ENCODE measurements at regions not wholly inside any gene's neighbourhood (a gene's known extent, or its start where the extent isn't known, plus 50 kb on each side); places are given as distances from the start of the nearest gene placed in this dataset.
"Not testable (repeated sequence)": the region's sequence is repeated elsewhere in the genome, so short reads cannot be mapped to it uniquely, and the experiment has no call there.

DNA sequence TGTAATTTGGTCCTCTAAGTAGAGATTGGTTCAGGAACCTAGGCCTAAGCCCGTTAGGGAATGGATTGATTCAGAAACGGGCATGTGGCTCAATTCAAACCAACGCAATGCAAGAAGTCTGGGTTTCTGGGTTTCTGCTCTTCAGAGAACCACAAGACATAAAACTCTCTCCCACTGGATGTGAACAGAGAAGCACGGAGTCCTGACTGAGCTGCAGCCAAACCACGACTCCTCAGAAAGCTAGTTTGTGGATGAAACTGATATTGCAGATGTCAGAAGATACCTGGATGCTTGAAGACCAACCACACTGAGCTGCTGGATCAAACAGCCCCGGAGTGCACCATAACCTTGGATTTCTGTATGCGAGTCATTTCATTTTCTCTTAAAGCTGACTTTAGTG lies 50.0 kb downstream of the SOD2 start:
- no peaks in the 10 kb centered on the region for H3K9me3 Mint-ChIP-seq (ENCODE audit: insufficient read depth)
- H3K4me1 Mint-ChIP-seq (ENCODE audit: low read depth): peaks cover 1% of the 10 kb centered on the region
- no peaks in the 10 kb centered on the region for H3K27me3 Mint-ChIP-seq (ENCODE audit: low read depth)
- H3K36me3 Mint-ChIP-seq (ENCODE audit: low read depth): no peaks in the 10 kb centered on the region
- H3K27ac Mint-ChIP-seq: no peak overlapping the region
- H3K4me3 Mint-ChIP-seq: no peak overlapping the region
- ChIA-PET CTCF (interaction anchor here (0.9 kb wide), 1 partner anchor 10 kb away, joined by 3 read pairs; no protein-coding TSS in a partner anchor), POLR2A (no interaction called here)
- ATAC-seq (no peak), DNase-seq (no peak)

DNA sequence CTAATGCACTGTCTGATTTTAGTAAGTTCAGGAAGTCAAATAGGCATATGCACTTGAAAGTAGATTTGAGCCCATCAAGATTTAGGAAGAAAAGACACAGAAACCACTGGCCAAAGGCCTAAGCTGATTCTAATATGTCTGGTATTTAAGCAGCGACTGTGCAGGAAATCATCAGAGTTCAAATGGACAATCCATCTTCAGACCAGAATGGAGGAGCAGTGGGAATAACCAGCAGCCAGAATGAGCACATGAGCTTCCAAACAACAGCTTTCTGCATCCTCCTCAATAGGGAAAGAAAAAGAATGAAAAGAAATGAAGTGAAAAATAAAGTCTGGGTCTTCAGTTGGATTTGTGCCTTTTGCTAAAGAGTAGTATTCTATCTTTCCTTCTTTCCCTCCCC lies 50.6 kb downstream of the SOD2 start:
- DNase-seq: no peak
- no peaks in the 10 kb centered on the region for H3K27me3 Mint-ChIP-seq (ENCODE audit: low read depth)
- ATAC-seq: no peak
- POLR2A ChIA-PET: interaction anchor here (0.6 kb wide), 1 partner anchor 231 kb away, joined by 4 read pairs; no protein-coding TSS in a partner anchor
- no peak overlapping the region for H3K4me3 Mint-ChIP-seq
- H3K9me3 Mint-ChIP-seq (ENCODE audit: insufficient read depth): no peaks in the 10 kb centered on the region
- CTCF ChIA-PET: interaction anchor here (0.9 to 1.9 kb wide), 2 partner anchors 11 to 12 kb away, joined by 3 to 10 read pairs; no protein-coding TSS in a partner anchor
- H3K36me3 Mint-ChIP-seq (ENCODE audit: low read depth): no peaks in the 10 kb centered on the region
- H3K4me1 Mint-ChIP-seq (ENCODE audit: low read depth): peaks cover 1% of the 10 kb centered on the region
- no peak overlapping the region for H3K27ac Mint-ChIP-seq

DNA sequence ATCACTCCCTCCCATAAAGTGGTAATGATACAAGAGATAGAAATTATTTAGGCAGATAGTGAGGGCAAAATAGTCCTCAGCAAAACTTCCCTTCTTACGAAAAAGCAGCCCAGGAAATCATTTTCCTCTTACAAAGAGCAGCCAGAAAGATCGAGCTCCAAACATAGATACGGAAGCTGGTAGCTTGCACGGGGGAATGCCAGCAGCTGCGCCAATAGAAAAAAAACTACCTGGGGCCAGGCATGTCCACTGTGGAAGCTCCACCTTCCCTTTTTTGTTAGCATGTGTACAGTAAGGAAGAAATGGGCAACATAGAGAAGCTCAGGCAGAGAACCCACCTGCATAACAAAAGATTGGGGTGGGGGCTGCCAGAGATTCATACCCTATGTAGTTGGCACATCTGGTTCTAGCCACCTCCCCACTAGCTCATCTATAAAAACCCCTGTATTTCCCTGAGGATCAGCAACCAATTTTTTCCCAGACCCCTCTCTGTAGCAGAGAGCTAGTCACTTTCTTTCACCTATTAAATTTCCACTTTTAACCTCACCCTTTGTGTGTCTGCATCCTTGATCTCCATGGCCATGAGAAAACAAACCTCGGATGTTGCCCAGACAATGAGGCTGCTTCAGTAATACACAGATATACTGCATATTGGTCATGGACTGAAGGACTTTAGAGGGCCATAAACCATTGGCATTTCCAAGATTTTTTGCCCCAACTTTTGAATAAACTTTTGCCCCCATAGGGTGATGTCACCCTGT lies 52.1 kb downstream of the SOD2 start:
- no peak overlapping the region for H3K27ac Mint-ChIP-seq
- H3K9me3 Mint-ChIP-seq (ENCODE audit: insufficient read depth): no peaks in the 10 kb centered on the region
- CTCF ChIA-PET: interaction anchor here (1.9 to 2.0 kb wide), 2 partner anchors 14 to 457 kb away, joined by 7 to 10 read pairs; no protein-coding TSS in a partner anchor
- no peaks in the 10 kb centered on the region for H3K27me3 Mint-ChIP-seq (ENCODE audit: low read depth)
- POLR2A ChIA-PET: no interaction called here
- H3K4me1 Mint-ChIP-seq (ENCODE audit: low read depth): no peaks in the 10 kb centered on the region
- DNase-seq: no peak
- no peaks in the 10 kb centered on the region for H3K36me3 Mint-ChIP-seq (ENCODE audit: low read depth)
- no peak overlapping the region for H3K4me3 Mint-ChIP-seq
- ATAC-seq: no peak

DNA sequence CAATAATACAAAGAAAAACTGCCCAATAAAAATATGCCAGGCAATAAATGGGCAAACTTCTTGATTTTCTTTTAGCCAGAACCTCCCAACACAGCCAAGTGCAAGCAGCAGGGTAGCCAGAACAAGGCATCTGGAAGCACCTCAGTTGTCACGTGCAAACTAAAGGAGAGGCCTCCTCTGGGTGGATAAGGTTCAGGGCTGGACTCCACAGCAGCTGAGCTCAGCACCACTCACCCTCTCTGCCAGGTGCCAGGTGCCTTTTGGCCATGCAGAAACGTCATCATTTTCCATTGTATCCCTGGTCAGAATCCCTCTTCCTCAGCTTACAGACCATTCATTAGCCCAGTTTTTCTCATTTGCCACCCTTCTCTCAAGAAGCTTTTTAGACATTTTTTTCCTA lies 52.7 kb downstream of the SOD2 start:
- Mint-ChIP-seq H3K27ac (no peak overlapping the region), H3K4me3 (no peak overlapping the region), H3K36me3 (ENCODE audit: low read depth) (no peaks in the 10 kb centered on the region), H3K27me3 (ENCODE audit: low read depth) (no peaks in the 10 kb centered on the region), H3K4me1 (ENCODE audit: low read depth) (no peaks in the 10 kb centered on the region), H3K9me3 (ENCODE audit: insufficient read depth) (no peaks in the 10 kb centered on the region)
- ChIA-PET CTCF (interaction anchor here (1.9 to 2.0 kb wide), 2 partner anchors 14 to 456 kb away, joined by 7 to 10 read pairs; no protein-coding TSS in a partner anchor), POLR2A (no interaction called here)
- ATAC-seq: no peak
- no peak for DNase-seq

DNA sequence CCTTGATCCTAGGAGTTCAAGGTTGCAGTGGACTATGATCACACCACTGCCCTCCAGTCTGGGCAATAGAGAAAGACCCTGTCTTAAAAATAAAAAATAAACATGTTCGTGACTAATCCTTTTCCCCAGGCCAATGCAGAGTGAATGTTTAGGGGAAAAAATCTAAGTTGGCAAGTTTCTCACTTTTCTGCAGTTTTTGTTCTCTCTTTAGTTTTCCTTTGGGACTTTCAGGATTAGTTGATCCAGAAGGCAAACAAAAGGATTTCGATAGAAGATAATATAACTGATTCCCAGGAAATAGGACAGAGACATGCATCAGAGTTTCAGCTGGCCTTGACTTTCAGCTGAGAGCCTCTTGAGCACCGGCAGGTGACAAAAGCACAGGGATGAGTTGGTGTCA lies 53.3 kb downstream of the SOD2 start:
- ChIA-PET POLR2A (no interaction called here), CTCF (interaction anchor here (2.0 kb wide), 1 partner anchor 456 kb away, joined by 7 read pairs; no protein-coding TSS in a partner anchor)
- no peak overlapping the region for H3K27ac Mint-ChIP-seq
- H3K36me3 Mint-ChIP-seq (ENCODE audit: low read depth): no peaks in the 10 kb centered on the region
- no peak overlapping the region for H3K4me3 Mint-ChIP-seq
- no peaks in the 10 kb centered on the region for H3K27me3 Mint-ChIP-seq (ENCODE audit: low read depth)
- DNase-seq (no peak), ATAC-seq (no peak)
- no peaks in the 10 kb centered on the region for H3K4me1 Mint-ChIP-seq (ENCODE audit: low read depth)
- H3K9me3 Mint-ChIP-seq (ENCODE audit: insufficient read depth): no peaks in the 10 kb centered on the region

DNA sequence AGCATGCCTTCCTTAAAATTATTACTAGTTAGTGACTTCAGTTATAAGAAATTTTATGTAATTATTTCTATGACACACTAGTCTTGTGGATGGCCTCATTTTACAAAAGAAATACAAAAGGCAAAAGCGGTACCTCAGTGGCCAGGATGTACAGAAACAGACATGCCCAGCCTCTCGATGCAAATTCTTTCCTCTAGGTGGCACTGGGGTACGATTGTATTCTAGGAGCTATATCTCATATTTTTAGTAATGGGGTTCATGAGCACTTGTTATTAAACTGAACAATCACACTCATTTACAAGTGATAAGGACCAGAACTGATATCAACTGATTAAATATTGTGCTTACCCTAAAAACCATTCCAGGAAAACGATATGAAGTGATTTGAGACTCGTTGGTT lies 59.8 kb downstream of the SOD2 start:
- CTCF ChIA-PET: interaction anchor here (0.8 to 2.4 kb wide), 4 partner anchors 18 to 505 kb away, joined by 3 to 18 read pairs (median 3); no protein-coding TSS in a partner anchor
- no peaks in the 10 kb centered on the region for H3K27me3 Mint-ChIP-seq (ENCODE audit: low read depth)
- H3K4me3 Mint-ChIP-seq: no peak overlapping the region
- DNase-seq (no peak), ATAC-seq (no peak)
- H3K36me3 Mint-ChIP-seq (ENCODE audit: low read depth): no peaks in the 10 kb centered on the region
- POLR2A ChIA-PET: no interaction called here
- no peak overlapping the region for H3K27ac Mint-ChIP-seq
- no peaks in the 10 kb centered on the region for H3K4me1 Mint-ChIP-seq (ENCODE audit: low read depth)
- H3K9me3 Mint-ChIP-seq (ENCODE audit: insufficient read depth): no peaks in the 10 kb centered on the region

DNA sequence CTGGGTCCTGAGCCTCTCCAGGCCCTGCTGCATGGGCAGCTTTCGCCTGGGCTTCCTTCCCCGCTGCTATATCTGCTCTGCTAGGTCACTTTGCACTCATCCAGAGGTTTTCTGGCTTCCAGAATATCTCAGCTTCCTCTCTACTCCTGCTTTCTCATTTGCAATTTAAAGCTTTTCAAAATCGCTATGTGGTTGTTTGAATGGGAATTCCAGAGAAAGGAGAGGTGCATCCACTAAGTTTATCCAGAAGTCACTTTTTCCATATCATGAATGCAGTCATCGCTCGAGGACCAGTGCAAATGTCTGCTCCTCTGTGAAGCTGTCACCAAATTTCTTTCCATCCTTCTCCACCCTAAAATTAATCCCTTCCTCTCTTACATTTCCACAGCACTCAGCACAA lies 61.2 kb downstream of the SOD2 start:
- no peaks in the 10 kb centered on the region for H3K27me3 Mint-ChIP-seq (ENCODE audit: low read depth)
- no peak for DNase-seq
- H3K9me3 Mint-ChIP-seq (ENCODE audit: insufficient read depth): no peaks in the 10 kb centered on the region
- no peaks in the 10 kb centered on the region for H3K4me1 Mint-ChIP-seq (ENCODE audit: low read depth)
- H3K4me3 Mint-ChIP-seq: no peak overlapping the region
- ChIA-PET POLR2A (no interaction called here), CTCF (no interaction called here)
- H3K36me3 Mint-ChIP-seq (ENCODE audit: low read depth): no peaks in the 10 kb centered on the region
- no peak overlapping the region for H3K27ac Mint-ChIP-seq
- no peak for ATAC-seq

DNA sequence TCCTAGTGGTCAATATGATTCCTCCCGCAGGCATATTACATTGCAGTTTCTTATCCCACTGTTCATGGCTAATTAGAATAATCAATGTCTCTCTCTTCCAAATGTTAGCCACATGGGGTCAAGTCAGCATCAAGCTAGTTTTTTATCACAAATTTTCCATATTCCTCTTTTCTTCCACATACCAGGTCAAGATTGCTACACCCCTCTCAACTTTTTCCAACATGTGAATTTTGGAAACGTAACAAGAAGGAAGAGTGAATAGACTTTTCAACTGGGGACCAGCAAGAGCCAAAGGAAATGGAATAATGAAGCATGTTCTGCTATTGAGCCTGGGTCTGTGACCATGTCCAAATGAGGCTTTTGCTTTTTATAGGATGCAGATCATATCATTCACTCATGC lies 65.1 kb downstream of the SOD2 start:
- DNase-seq (no peak), ATAC-seq (no peak)
- ChIA-PET CTCF (interaction anchor here (0.6 kb wide), 1 partner anchor 492 kb away, joined by 3 read pairs; no protein-coding TSS in a partner anchor), POLR2A (no interaction called here)
- Mint-ChIP-seq H3K4me3 (no peak overlapping the region), H3K9me3 (ENCODE audit: insufficient read depth) (no peaks in the 10 kb centered on the region), H3K27ac (no peak overlapping the region), H3K4me1 (ENCODE audit: low read depth) (no peaks in the 10 kb centered on the region), H3K36me3 (ENCODE audit: low read depth) (no peaks in the 10 kb centered on the region), H3K27me3 (ENCODE audit: low read depth) (no peaks in the 10 kb centered on the region)

DNA sequence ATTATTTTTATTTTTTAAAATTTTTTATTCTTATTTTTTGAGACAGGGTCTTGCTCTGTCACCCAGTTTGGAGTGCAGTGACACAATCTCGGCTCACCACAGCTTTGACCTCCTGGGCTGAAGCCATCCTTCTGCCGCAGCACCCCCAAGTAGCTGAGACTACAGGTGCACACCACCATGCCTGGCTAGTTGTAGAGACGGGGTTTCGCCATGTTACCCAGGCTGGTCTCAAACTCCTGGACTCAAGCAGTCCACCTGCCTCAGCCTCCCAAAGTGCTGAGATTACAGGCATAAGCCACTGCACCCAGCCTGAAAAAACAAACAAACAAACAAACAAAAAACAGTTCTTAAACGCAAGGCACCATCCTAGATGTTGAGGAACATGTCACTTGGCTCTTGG lies 66.5 kb downstream of the SOD2 start:
- H3K9me3 Mint-ChIP-seq (ENCODE audit: insufficient read depth); H3K27ac Mint-ChIP-seq; H3K4me1 Mint-ChIP-seq (ENCODE audit: low read depth); POLR2A ChIA-PET; H3K36me3 Mint-ChIP-seq (ENCODE audit: low read depth); ATAC-seq; H3K4me3 Mint-ChIP-seq; CTCF ChIA-PET; DNase-seq; H3K27me3 Mint-ChIP-seq (ENCODE audit: low read depth): not testable (repeated sequence)

DNA sequence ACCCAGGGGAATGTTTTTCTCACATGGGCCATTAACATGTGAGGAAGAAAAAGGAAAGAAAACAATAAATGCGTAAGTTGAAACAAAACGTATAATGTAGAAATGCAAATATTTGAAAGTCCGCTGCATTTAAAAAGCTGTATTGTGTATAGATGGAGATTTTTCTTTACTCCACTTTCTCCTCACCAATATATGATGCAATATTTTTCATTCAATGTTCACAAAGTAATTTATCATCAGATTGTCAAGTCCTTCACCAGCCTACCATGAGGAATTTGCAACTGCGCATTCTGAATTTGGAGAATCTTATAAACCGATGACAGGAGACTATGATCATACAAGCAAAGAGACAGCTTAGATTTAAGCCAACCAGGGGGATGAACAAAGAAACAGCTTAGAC lies 69.9 kb downstream of the SOD2 start:
- POLR2A ChIA-PET: no interaction called here
- ATAC-seq (no peak), DNase-seq (no peak)
- no peak overlapping the region for H3K4me3 Mint-ChIP-seq
- H3K36me3 Mint-ChIP-seq (ENCODE audit: low read depth): no peaks in the 10 kb centered on the region
- CTCF ChIA-PET: interaction anchor here (0.8 kb wide), 1 partner anchor 908 kb away, joined by 3 read pairs; no protein-coding TSS in a partner anchor
- H3K27ac Mint-ChIP-seq: no peak overlapping the region
- H3K9me3 Mint-ChIP-seq (ENCODE audit: insufficient read depth): peaks cover 2% of the 10 kb centered on the region
- no peaks in the 10 kb centered on the region for H3K4me1 Mint-ChIP-seq (ENCODE audit: low read depth)
- no peaks in the 10 kb centered on the region for H3K27me3 Mint-ChIP-seq (ENCODE audit: low read depth)

DNA sequence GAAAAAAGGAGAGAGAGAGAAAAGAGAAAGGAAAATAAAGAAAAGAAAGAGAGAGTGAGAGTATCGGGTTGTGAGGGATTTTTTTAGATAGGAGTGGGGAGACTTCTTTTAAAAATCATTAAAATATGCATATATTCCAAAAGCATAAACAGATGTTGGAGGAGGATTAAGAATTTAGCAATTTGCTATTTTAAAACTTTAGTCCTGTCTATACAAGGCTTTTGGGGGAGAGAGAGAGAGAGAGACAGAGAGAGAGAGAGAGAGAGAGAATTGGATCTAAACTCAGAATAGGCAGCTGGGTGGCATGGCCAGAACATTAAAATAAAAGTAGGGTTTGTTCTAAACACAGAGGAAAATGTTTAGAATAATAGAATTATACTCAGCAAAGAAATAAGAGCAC lies 72.1 kb downstream of the SOD2 start:
- no peaks in the 10 kb centered on the region for H3K36me3 Mint-ChIP-seq (ENCODE audit: low read depth)
- POLR2A ChIA-PET: no interaction called here
- no peaks in the 10 kb centered on the region for H3K4me1 Mint-ChIP-seq (ENCODE audit: low read depth)
- no peak overlapping the region for H3K4me3 Mint-ChIP-seq
- H3K27ac Mint-ChIP-seq: no peak overlapping the region
- ATAC-seq (no peak), DNase-seq (no peak)
- H3K9me3 Mint-ChIP-seq (ENCODE audit: insufficient read depth): peaks cover 21% of the 10 kb centered on the region
- H3K27me3 Mint-ChIP-seq (ENCODE audit: low read depth): no peaks in the 10 kb centered on the region
- CTCF ChIA-PET: no interaction called here

DNA sequence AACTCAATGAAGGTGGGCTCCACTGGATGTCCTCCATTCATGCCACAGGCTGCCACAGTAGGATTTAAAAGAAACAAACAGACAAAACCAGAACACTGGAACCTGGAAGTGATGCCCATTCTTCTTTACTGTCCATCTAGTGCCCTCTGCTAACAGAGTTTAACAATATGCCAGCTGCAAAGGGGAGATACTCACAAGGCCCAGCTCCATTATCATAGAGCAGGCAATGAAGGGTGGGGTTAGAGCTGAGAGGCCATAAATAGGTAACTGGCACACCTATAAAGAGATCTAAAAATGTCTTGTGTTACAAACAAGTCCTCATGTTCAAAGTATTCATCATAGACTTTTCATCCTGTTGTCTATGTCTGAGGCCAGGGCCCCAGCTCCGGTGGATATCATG lies 75.6 kb downstream of the SOD2 start:
- ChIA-PET POLR2A (no interaction called here), CTCF (interaction anchor here (1.1 kb wide), 1 partner anchor 37 kb away, joined by 3 read pairs; no protein-coding TSS in a partner anchor)
- no peak overlapping the region for H3K27ac Mint-ChIP-seq
- no peak for DNase-seq
- H3K4me3 Mint-ChIP-seq: no peak overlapping the region
- ATAC-seq: no peak
- H3K27me3 Mint-ChIP-seq (ENCODE audit: low read depth): no peaks in the 10 kb centered on the region
- H3K9me3 Mint-ChIP-seq (ENCODE audit: insufficient read depth): peaks cover 32% of the 10 kb centered on the region
- H3K36me3 Mint-ChIP-seq (ENCODE audit: low read depth): no peaks in the 10 kb centered on the region
- H3K4me1 Mint-ChIP-seq (ENCODE audit: low read depth): no peaks in the 10 kb centered on the region

Measured in activated CD8-positive, alpha-beta T cell treated with anti-CD3 and anti-CD28 coated beads, Interleukin-2, amount 10 ng/mL, durations not matched to agents 7 days and 5 days (primary cell).